Peyer's patch (tissue), 4 donors: ENCODE measurements at regions not wholly inside any gene's neighbourhood (a gene's known extent, or its start where the extent isn't known, plus 50 kb on each side); places are given as distances from the start of the nearest gene placed in this dataset.

Source experiments
- POLR2A ChIP-seq, 2 donors: fragments of 450-650 bp; IDR thresholded peaks; one replicate each; pipeline ENCODE4 v1.5.1; 2017; ENCODE audit warnings: antibody characterized with exemption in 2 of 2, mild to moderate bottlenecking in 2 of 2, moderate library complexity in 2 of 2
- TF ChIP-seq, protein P1 (sequence below), 6 experiments: fragments of 450-650 bp in 4 of 6; fragments of 200-600 bp in 2 of 6; sonication (generic) in 1 of 6; IDR thresholded peaks; one replicate each; pipeline ENCODE4 v1.5.1; 2017 to 2019; ENCODE audit warnings: antibody characterized with exemption in 6 of 6, mild to moderate bottlenecking in 3 of 6, moderate library complexity in 1 of 6

- TF ChIP-seq, protein P1, sequence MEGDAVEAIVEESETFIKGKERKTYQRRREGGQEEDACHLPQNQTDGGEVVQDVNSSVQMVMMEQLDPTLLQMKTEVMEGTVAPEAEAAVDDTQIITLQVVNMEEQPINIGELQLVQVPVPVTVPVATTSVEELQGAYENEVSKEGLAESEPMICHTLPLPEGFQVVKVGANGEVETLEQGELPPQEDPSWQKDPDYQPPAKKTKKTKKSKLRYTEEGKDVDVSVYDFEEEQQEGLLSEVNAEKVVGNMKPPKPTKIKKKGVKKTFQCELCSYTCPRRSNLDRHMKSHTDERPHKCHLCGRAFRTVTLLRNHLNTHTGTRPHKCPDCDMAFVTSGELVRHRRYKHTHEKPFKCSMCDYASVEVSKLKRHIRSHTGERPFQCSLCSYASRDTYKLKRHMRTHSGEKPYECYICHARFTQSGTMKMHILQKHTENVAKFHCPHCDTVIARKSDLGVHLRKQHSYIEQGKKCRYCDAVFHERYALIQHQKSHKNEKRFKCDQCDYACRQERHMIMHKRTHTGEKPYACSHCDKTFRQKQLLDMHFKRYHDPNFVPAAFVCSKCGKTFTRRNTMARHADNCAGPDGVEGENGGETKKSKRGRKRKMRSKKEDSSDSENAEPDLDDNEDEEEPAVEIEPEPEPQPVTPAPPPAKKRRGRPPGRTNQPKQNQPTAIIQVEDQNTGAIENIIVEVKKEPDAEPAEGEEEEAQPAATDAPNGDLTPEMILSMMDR (IDR thresholded peaks at IDR 0.05) = no peak
- TF ChIP-seq POLR2A (IDR thresholded peaks at IDR 0.05) = no peak
Observed at GRCh38 chr3:71951361-71951760, 166.4 kb upstream of the PROK2 start.
